Activated naive CD4-positive, alpha-beta T cell treated with anti-CD3 and anti-CD28 coated beads for 36 hours (primary cell): ENCODE measurements at regions not wholly inside any gene's neighbourhood (a gene's known extent, or its start where the extent isn't known, plus 50 kb on each side); places are given as distances from the start of the nearest gene placed in this dataset.

Experiments used
- CTCF ChIA-PET: fragments of 350-600 bp; sonication (Branson Sonifier 250); formaldehyde crosslinking; loops from one replicate; lab custom pipeline; 2021; ENCODE audit warnings: antibody characterized with exemption; lab: Charles Lee
- DNase-seq: peaks from one replicate; pipeline ENCODE4 v3.0.0-alpha.2; 2020
- H3K27ac Mint-ChIP-seq: one replicate; pipeline ENCODE4 v1.8.0; 2021; ENCODE audit warnings: mild to moderate bottlenecking, mixed read lengths
- H3K27me3 Mint-ChIP-seq: one replicate; pipeline ENCODE4 v1.8.0; 2021; ENCODE audit warnings: low read depth, mixed read lengths
- H3K36me3 Mint-ChIP-seq: one replicate; pipeline ENCODE4 v1.8.0; 2021; ENCODE audit warnings: low read depth, mixed read lengths
- H3K4me1 Mint-ChIP-seq: one replicate; pipeline ENCODE4 v1.8.0; 2021; ENCODE audit warnings: low read depth, mixed read lengths
- H3K4me3 Mint-ChIP-seq: one replicate; pipeline ENCODE4 v1.8.0; 2021; ENCODE audit warnings: mild to moderate bottlenecking, moderate library complexity, mixed read lengths
- H3K9me3 Mint-ChIP-seq: one replicate; pipeline ENCODE4 v1.8.0; 2021; ENCODE audit warnings: mixed read lengths
- intact Hi-C: fragments of 100-400 bp; cut with micrococcal nuclease; formaldehyde crosslinking; loops from one replicate; pipeline ENCODE4 v1.15.1; 2023

GRCh38 chr2:217398101-217398500, 538.2 kb upstream of the TNP1 start:
- CTCF ChIA-PET: no interaction called here
- Mint-ChIP-seq H3K36me3 (peaks cover 2% of the 10 kb centered on the region), H3K27me3 (no peaks in the 10 kb centered on the region), H3K27ac (no peak overlapping the region), H3K4me1 (peaks cover 11% of the 10 kb centered on the region), H3K4me3 (no peak overlapping the region), H3K9me3 (no peaks in the 10 kb centered on the region)
- intact Hi-C loops: no loop called here
- DNase-seq: no peak

DNA sequence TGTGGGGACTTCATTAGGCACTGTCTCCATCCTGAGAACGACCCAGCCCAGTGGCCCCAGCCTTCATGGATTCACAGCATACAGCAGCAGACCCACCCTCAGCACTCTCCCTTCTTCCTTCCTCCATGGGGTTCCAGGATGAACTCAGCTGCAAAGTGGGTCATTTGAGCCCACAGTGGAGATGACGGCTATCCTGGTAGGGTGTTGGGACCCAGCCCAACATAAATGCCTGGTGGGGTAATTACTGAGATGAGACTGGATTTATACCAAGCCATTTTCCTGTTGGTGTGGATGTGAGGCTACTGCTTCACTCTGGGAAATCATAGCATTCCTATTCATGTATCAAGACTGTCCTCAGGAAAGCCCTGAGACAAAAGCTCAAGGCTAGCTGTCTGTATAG, 536.7 kb upstream of the TNP1 start:
- CTCF ChIA-PET: no interaction called here
- Mint-ChIP-seq H3K27ac (no peak overlapping the region), H3K4me1 (peaks cover 11% of the 10 kb centered on the region), H3K9me3 (peaks cover 6% of the 10 kb centered on the region), H3K27me3 (no peaks in the 10 kb centered on the region), H3K36me3 (peaks cover 6% of the 10 kb centered on the region), H3K4me3 (no peak overlapping the region)
- DNase-seq: no peak
- intact Hi-C loops: no loop called here

DNA sequence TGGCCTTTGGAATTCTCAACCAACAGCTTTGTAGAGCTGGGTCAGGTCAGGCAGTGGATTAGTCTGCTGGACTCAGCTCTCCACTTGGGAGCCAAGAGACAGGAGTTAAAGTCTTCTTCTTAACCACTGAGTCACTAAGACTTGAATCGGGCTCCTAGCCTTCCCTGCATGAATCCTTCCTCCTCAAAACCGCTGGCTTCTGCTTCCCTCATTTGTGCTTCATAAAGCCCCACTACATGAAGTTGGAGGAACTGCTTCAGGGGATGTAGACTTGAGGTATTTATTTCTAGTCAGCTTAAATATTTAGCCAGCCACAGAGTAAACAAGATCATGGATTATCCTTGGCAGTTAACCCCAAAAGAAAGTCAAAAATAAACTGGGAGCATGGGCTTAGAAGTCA, 536.3 kb upstream of the TNP1 start:
- Mint-ChIP-seq H3K4me1 (peaks cover 11% of the 10 kb centered on the region), H3K27ac (no peak overlapping the region), H3K9me3 (peaks cover 10% of the 10 kb centered on the region), H3K4me3 (no peak overlapping the region), H3K27me3 (no peaks in the 10 kb centered on the region), H3K36me3 (peaks cover 7% of the 10 kb centered on the region)
- CTCF ChIA-PET: no interaction called here
- intact Hi-C loops: no loop called here
- no peak for DNase-seq

- Mint-ChIP-seq H3K27ac (no peak overlapping the region), H3K36me3 (peaks cover 7% of the 10 kb centered on the region)
Observed at GRCh38 chr2:217394510-217395351, 534.9 kb upstream of the TNP1 start.

GRCh38 chr2:217393585-217394032, 533.7 kb upstream of the TNP1 start:
- Mint-ChIP-seq H3K4me3 (no peak overlapping the region), H3K36me3 (peaks cover 5% of the 10 kb centered on the region), H3K9me3 (peaks cover 17% of the 10 kb centered on the region), H3K4me1 (peaks cover 2% of the 10 kb centered on the region), H3K27ac (no peak overlapping the region), H3K27me3 (no peaks in the 10 kb centered on the region)
- intact Hi-C loops: no loop called here
- DNase-seq: no peak
- CTCF ChIA-PET: interaction anchor here (0.6 kb wide), 1 partner anchor 427 kb away, joined by 3 read pairs; no protein-coding TSS in a partner anchor

More at GRCh38 chr2:217394510-217395351, 534.9 kb upstream of the TNP1 start:
- Mint-ChIP-seq H3K4me1 (peaks cover 9% of the 10 kb centered on the region), H3K4me3 (no peak overlapping the region), H3K9me3 (peaks cover 17% of the 10 kb centered on the region), H3K27me3 (no peaks in the 10 kb centered on the region)
- CTCF ChIA-PET: interaction anchor here (0.6 kb wide), 1 partner anchor 428 kb away, joined by 3 read pairs; no protein-coding TSS in a partner anchor
- intact Hi-C loops: no loop called here
- no peak for DNase-seq

DNA sequence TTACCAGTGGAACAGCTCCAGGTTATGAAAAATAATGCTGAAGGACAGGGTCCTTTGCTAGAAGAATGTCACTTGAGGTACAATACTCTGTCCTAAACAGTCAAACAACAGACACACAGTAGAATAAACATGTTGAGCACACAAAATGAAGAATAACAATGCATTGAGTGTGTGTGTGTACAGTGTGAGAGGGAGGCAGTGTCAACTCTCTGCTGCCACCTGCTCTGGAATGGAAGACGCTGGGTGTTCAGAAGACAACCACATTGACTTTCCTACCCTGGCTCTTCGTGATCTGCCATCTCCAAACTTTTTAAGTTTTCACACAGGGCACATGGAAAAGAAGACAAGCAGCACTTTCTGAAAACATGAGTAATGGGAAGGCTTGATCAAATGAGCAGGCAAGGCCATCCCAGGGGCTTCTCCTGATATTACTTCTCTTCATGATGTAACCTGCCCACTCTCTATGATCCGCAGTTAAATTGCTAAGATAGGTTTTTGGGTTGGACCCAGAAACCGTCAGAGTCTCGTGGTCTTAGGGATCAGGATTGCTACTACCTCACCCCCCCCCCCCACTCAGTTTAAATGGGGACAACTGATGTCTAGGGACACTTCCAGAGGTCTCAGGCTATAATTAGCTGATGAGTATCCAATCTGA, 533.2 kb upstream of the TNP1 start:
- peaks cover 5% of the 10 kb centered on the region for H3K36me3 Mint-ChIP-seq
- H3K27me3 Mint-ChIP-seq: no peaks in the 10 kb centered on the region
- H3K27ac Mint-ChIP-seq: no peak overlapping the region
- CTCF ChIA-PET: no interaction called here
- H3K4me1 Mint-ChIP-seq: no peaks in the 10 kb centered on the region
- DNase-seq: no peak
- H3K9me3 Mint-ChIP-seq: peaks cover 17% of the 10 kb centered on the region
- no peak overlapping the region for H3K4me3 Mint-ChIP-seq
- intact Hi-C loops: no loop called here

DNA sequence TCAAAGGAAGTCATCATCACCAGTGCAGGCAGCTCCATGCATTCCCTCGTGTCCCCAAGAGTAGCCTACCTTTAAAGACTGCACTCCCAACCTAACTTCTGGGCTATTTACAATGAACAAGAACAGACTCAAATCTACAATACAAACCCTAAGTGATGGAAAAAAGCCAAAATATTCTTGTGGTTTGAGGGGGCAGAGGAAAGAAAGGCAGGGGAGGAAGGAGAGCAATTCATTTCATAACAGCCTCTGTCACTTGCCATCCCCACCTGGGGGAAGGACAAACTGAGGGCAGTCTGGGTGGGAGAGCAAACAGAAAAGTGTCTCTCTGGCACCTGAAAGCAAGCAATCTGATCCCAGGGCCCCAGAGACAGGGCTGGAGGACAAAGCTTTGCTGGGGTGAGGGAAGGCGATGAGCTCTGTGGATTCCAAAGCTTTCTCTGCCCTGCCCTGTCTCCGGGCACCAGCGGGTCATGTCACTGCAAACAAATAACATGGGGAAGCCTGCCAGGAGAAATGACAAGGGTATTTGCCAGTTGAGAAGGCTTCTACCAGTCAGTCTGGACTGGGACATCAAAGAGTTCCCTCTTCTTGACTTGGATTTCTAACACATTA, 528.0 kb upstream of the TNP1 start:
- H3K4me3 Mint-ChIP-seq: no peak overlapping the region
- peaks cover 2% of the 10 kb centered on the region for H3K4me1 Mint-ChIP-seq
- H3K27ac Mint-ChIP-seq: no peak overlapping the region
- H3K9me3 Mint-ChIP-seq: peaks cover 17% of the 10 kb centered on the region
- CTCF ChIA-PET: no interaction called here
- H3K36me3 Mint-ChIP-seq: peaks cover 5% of the 10 kb centered on the region
- no peaks in the 10 kb centered on the region for H3K27me3 Mint-ChIP-seq
- DNase-seq: no peak
- intact Hi-C loops: no loop called here

DNA sequence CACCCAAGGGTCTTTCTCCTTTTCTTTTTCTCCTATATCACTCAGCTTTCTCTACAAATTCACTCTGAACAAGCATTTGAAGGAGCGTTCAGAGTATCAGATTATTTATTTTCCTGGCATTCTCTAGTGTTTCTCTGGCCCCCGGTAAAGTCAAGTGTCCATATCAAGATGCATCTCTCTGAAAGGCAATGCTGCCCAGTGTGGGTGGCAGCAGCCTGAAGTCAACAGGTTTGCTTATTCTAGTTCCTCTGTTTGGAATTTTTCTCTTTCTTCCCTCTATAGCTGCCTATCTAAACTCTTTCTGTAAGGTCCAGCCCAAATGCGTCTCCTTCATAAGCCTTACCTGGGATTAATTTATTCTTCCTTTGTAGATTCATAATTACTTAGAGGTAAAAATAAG, 526.2 kb upstream of the TNP1 start:
- intact Hi-C loops: no loop called here
- no peaks in the 10 kb centered on the region for H3K36me3 Mint-ChIP-seq
- H3K4me1 Mint-ChIP-seq: peaks cover 2% of the 10 kb centered on the region
- H3K27ac Mint-ChIP-seq: no peak overlapping the region
- CTCF ChIA-PET: no interaction called here
- H3K27me3 Mint-ChIP-seq: no peaks in the 10 kb centered on the region
- no peak for DNase-seq
- H3K9me3 Mint-ChIP-seq: peaks cover 6% of the 10 kb centered on the region
- H3K4me3 Mint-ChIP-seq: no peak overlapping the region

- Mint-ChIP-seq H3K9me3 (no peaks in the 10 kb centered on the region), H3K4me1 (peaks cover 2% of the 10 kb centered on the region), H3K4me3 (no peak overlapping the region), H3K27ac (peak overlapping the region; percentile 34), H3K27me3 (no peaks in the 10 kb centered on the region), H3K36me3 (no peaks in the 10 kb centered on the region)
- CTCF ChIA-PET: no interaction called here
- DNase-seq: no peak
- intact Hi-C loops: no loop called here
Observed at GRCh38 chr2:217383620-217384019, 523.8 kb upstream of the TNP1 start.

- no peak overlapping the region for H3K4me3 Mint-ChIP-seq
- H3K27ac Mint-ChIP-seq: no peak overlapping the region
- CTCF ChIA-PET: interaction anchor here (0.6 kb wide), 1 partner anchor 27 kb away, joined by 3 read pairs; no protein-coding TSS in a partner anchor
- intact Hi-C loops: no loop called here
- no peaks in the 10 kb centered on the region for H3K36me3 Mint-ChIP-seq
- no peak for DNase-seq
- H3K4me1 Mint-ChIP-seq: peaks cover 2% of the 10 kb centered on the region
- H3K27me3 Mint-ChIP-seq: no peaks in the 10 kb centered on the region
- no peaks in the 10 kb centered on the region for H3K9me3 Mint-ChIP-seq
Observed at GRCh38 chr2:217382794-217383193, 522.9 kb upstream of the TNP1 start.

DNA sequence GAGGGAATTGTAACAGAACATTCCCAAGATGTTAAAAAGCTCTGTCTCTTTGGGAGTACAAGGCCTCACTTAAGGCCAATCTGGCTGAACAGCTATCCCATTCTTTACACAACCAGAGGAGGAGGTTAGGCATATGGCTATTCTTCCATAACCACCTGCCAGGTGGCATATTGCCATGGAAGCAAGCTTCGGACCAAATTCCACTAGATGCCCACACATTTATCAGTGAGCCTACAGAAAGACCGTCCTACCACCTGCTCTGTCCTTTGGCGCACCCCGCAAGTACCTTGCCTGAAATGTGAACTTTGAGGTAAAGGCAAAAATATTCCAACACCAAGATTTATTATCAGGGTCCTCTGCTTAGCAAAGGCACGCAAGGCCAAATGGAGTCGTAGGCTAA, 519.9 kb upstream of the TNP1 start:
- CTCF ChIA-PET: no interaction called here
- Mint-ChIP-seq H3K9me3 (no peaks in the 10 kb centered on the region), H3K4me3 (no peak overlapping the region), H3K27me3 (no peaks in the 10 kb centered on the region), H3K27ac (no peak overlapping the region), H3K4me1 (peaks cover 2% of the 10 kb centered on the region), H3K36me3 (no peaks in the 10 kb centered on the region)
- intact Hi-C loops: no loop called here
- no peak for DNase-seq

DNA sequence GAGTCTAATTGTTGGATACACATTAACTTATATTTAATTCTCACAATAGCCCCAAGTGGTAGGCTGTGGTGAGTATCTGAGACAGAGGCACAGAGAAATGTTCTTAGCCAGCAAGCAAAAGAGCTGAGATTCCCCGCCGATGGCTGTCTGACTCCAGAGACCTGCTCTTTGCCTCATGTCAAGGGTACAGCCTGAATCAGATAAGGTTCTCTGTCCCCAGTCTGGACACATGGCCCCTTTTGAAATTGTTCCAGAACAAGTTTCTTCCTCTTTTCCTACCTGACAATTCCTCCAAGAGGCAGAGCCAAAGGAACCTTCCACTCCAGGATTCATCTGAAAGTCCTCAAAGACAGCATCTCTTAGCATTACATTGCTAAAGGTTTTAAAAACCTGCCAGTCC, 512.9 kb upstream of the TNP1 start:
- no peaks in the 10 kb centered on the region for H3K4me1 Mint-ChIP-seq
- H3K27me3 Mint-ChIP-seq: no peaks in the 10 kb centered on the region
- H3K4me3 Mint-ChIP-seq: no peak overlapping the region
- CTCF ChIA-PET: no interaction called here
- H3K27ac Mint-ChIP-seq: no peak overlapping the region
- no peak for DNase-seq
- H3K9me3 Mint-ChIP-seq: no peaks in the 10 kb centered on the region
- intact Hi-C loops: no loop called here
- no peaks in the 10 kb centered on the region for H3K36me3 Mint-ChIP-seq
